ENCODE measurements at regions not wholly inside any gene's neighbourhood (a gene's known extent, or its start where the extent isn't known, plus 50 kb on each side); places are given as distances from the start of the nearest gene placed in this dataset.

GRCh38 chr3:159731254-159731653 is 257.4 kb upstream of the IL12A start:
- no peak for TF ChIP-seq CTCF (IDR thresholded peaks at IDR 0.05)
- TF ChIP-seq RCOR1 (IDR thresholded peaks at IDR 0.05; ENCODE audit: low read length): no peak
- TF ChIP-seq SIN3A (IDR thresholded peaks at IDR 0.05; ENCODE audit: borderline replicate concordance, low read depth, low read length): no peak
- TF ChIP-seq POLR2AphosphoS5 (IDR thresholded peaks at IDR 0.05; ENCODE audit: low read depth, low read length): no peak
- TF ChIP-seq JUND (IDR thresholded peaks at IDR 0.05): no peak
